ENCODE measurements at regions not wholly inside any gene's neighbourhood (a gene's known extent, or its start where the extent isn't known, plus 50 kb on each side); places are given as distances from the start of the nearest gene placed in this dataset.

- Mint-ChIP-seq H3K4me1 (peaks cover 3% of the 10 kb centered on the region), H3K27ac (no peak overlapping the region), H3K36me3 (ENCODE audit: low read depth) (no peaks in the 10 kb centered on the region), H3K4me3 (no peak overlapping the region), H3K27me3 (no peaks in the 10 kb centered on the region)
- no peaks in the 10 kb centered on the region for H3K9me3 ChIP-seq (ENCODE audit: control insufficient read depth, low read length, poor library complexity, severe bottlenecking)
- no peak for DNase-seq
- no peak for ATAC-seq
Observed at GRCh38 chr20:47406849-47407682, 50.6 kb upstream of the ZMYND8 start.

DNA sequence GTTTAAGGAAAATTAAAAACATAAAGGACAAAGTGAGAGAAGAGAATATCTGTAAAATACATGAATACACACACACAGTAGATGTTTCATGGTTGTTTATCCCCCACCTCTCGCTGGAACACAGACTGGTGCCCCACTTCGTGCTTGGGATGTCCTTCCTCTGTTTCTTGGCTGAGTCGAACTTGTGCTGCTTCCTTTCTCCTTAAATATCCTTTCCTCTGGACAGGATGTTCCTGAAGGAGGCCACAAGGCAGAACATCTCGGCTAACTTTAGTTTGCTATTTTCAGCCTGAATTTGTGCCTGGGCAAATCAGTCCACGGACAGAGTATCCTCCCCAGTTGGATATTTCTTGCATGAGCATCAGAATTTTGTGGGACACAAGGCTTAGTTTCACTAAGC is 54.7 kb upstream of the ZMYND8 start:
- H3K27ac Mint-ChIP-seq, result no peak overlapping the region
- DNase-seq, result no peak
- no peak for ATAC-seq
- no peak overlapping the region for H3K4me3 Mint-ChIP-seq
- H3K27me3 Mint-ChIP-seq, result no peaks in the 10 kb centered on the region
- H3K36me3 Mint-ChIP-seq (ENCODE audit: low read depth), result no peaks in the 10 kb centered on the region
- peaks cover 17% of the 10 kb centered on the region for H3K4me1 Mint-ChIP-seq
- H3K9me3 ChIP-seq (ENCODE audit: control insufficient read depth, low read length, poor library complexity, severe bottlenecking), result no peaks in the 10 kb centered on the region

DNA sequence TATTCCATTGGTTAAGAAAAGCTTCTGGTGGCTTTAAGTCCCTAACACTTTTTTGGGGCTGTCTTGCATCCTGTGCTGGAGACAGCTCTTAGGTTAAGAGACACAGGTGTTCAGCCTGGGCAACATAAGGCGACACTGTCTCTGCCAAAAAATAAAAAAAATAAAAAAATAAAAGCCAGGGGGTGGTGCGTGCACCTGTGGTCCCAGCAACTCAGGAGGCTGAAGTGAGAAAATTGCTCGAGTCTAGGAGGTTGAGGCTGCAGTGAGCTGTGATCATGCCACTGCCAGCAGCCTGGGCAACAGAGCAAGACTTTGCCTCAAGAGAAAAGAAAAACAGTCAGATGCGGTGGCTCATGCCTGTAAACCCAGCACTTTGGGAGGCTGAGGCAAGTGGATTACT is 55.6 kb upstream of the ZMYND8 start:
- H3K27ac Mint-ChIP-seq, result no peak overlapping the region
- H3K36me3 Mint-ChIP-seq (ENCODE audit: low read depth), result no peaks in the 10 kb centered on the region

DNA sequence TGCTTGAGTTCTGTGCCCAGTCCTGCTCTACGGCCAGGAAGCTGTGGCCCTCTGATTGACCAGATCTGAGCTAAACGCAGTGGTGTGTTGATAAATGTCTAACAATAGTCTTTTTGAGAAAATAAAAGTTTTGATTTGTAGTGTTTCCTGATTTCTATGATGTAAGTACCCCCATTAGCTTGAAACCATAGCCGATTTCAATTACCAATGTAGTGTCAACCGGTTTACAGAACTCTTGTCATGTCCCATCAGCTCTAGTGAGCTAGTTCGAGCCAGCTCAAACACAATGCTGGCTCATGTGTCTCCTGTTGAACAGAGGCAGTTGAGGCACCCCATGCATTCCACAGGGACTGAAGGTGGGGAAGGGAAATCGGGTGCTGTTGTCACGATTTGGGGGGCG is 56.7 kb upstream of the ZMYND8 start:
- Mint-ChIP-seq H3K27ac (no peak overlapping the region), H3K4me1 (peaks cover 26% of the 10 kb centered on the region), H3K4me3 (no peak overlapping the region), H3K27me3 (no peaks in the 10 kb centered on the region), H3K36me3 (ENCODE audit: low read depth) (no peaks in the 10 kb centered on the region)
- DNase-seq (no peak), ATAC-seq (no peak)
- H3K9me3 ChIP-seq (ENCODE audit: control insufficient read depth, low read length, poor library complexity, severe bottlenecking), result no peaks in the 10 kb centered on the region

More for the DNA sequence above, 55.6 kb upstream of the ZMYND8 start:
- Mint-ChIP-seq H3K4me1 (peaks cover 23% of the 10 kb centered on the region), H3K27me3 (no peaks in the 10 kb centered on the region), H3K4me3 (no peak overlapping the region)
- DNase-seq, result no peak
- peak; percentile 36 for ATAC-seq
- H3K9me3 ChIP-seq (ENCODE audit: control insufficient read depth, low read length, poor library complexity, severe bottlenecking), result no peaks in the 10 kb centered on the region

DNA sequence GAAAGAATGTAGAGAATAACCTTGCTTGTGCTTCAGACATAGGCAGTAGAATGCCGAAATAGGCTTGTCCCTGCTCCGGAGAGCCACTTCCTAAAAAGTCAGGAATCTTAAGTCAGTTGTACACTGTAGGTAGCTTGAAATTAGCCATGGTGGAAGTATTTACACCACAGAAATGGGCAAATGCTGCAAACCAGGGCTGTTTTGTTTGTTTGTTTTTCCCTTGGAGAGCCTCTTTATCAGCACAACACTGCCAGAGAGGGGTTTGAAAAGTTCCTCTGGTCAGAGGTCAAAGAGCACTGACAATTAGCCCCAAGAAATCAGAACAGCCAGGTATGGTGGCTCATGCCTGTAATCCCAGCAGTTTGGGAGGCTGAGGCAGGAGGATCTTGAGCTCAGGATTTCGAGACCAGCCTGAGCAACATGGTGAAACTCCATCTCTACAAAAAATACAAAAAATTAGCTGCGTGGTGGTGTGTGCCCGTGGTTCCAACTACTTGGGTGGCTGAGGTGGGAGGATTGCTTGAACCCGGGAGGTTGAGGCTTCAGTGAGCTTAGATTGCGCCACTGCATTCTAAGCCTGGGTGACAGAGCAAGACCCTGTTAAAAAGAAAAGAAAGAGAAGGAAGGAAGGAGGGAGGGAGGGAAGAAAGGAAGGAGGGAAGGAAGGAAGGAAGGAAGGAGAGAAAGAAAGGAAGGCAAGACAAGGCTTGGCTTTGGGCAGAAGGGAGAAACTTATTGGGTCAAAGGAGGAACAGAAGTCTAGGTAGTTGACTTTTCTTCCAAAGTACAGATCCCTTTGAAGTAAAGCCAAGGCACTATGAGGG is 61.0 kb upstream of the ZMYND8 start:
- no peak for DNase-seq
- no peak overlapping the region for H3K4me3 Mint-ChIP-seq
- H3K4me1 Mint-ChIP-seq, result peaks cover 26% of the 10 kb centered on the region
- H3K27me3 Mint-ChIP-seq, result no peaks in the 10 kb centered on the region
- no peaks in the 10 kb centered on the region for H3K9me3 ChIP-seq (ENCODE audit: control insufficient read depth, low read length, poor library complexity, severe bottlenecking)
- peak overlapping the region; percentile 80 for H3K27ac Mint-ChIP-seq
- H3K36me3 Mint-ChIP-seq (ENCODE audit: low read depth), result no peaks in the 10 kb centered on the region
- no peak for ATAC-seq

GRCh38 chr20:47418069-47418757 is 61.7 kb upstream of the ZMYND8 start:
- H3K4me1 Mint-ChIP-seq, result peaks cover 21% of the 10 kb centered on the region
- no peak for DNase-seq
- no peaks in the 10 kb centered on the region for H3K36me3 Mint-ChIP-seq (ENCODE audit: low read depth)
- no peaks in the 10 kb centered on the region for H3K9me3 ChIP-seq (ENCODE audit: control insufficient read depth, low read length, poor library complexity, severe bottlenecking)
- ATAC-seq, result no peak
- H3K27ac Mint-ChIP-seq, result no peak overlapping the region
- H3K4me3 Mint-ChIP-seq, result no peak overlapping the region
- H3K27me3 Mint-ChIP-seq, result no peaks in the 10 kb centered on the region

GRCh38 chr20:47419953-47420514 is 63.5 kb upstream of the ZMYND8 start:
- H3K27me3 Mint-ChIP-seq, result no peaks in the 10 kb centered on the region
- no peak overlapping the region for H3K27ac Mint-ChIP-seq
- H3K4me1 Mint-ChIP-seq, result peaks cover 20% of the 10 kb centered on the region
- ATAC-seq, result no peak
- no peak for DNase-seq
- H3K4me3 Mint-ChIP-seq, result no peak overlapping the region
- H3K36me3 Mint-ChIP-seq (ENCODE audit: low read depth), result no peaks in the 10 kb centered on the region
- no peaks in the 10 kb centered on the region for H3K9me3 ChIP-seq (ENCODE audit: control insufficient read depth, low read length, poor library complexity, severe bottlenecking)

DNA sequence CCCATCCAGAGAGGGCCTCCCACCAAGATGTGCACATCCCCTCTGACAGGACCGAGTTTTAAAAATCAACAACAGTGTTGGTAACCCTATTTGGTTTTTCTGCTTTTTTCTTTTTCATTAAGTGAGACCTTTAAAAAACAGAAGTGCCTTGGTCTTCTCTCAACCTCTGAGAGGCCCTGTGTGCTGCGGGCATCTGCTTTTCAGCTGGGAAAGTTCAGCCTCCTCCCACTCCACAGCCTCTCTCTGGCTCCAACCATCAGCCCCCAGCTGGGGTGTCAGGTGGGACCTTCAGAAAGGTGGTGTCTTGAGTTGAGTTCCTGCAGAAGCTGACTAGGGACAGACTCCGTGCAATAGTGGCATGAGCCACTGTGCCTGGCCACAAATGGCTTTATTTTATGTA is 64.6 kb upstream of the ZMYND8 start:
- Mint-ChIP-seq H3K27ac (no peak overlapping the region), H3K4me3 (no peak overlapping the region), H3K36me3 (ENCODE audit: low read depth) (no peaks in the 10 kb centered on the region), H3K4me1 (peaks cover 12% of the 10 kb centered on the region), H3K27me3 (no peaks in the 10 kb centered on the region)
- DNase-seq (no peak), ATAC-seq (no peak)
- H3K9me3 ChIP-seq (ENCODE audit: control insufficient read depth, low read length, poor library complexity, severe bottlenecking), result no peaks in the 10 kb centered on the region

- H3K9me3 ChIP-seq (ENCODE audit: control insufficient read depth, low read length, poor library complexity, severe bottlenecking), result no peaks in the 10 kb centered on the region
- no peaks in the 10 kb centered on the region for H3K36me3 Mint-ChIP-seq (ENCODE audit: low read depth)
- no peak for DNase-seq
- H3K4me1 Mint-ChIP-seq, result peaks cover 2% of the 10 kb centered on the region
- ATAC-seq, result no peak
- no peaks in the 10 kb centered on the region for H3K27me3 Mint-ChIP-seq
- no peak overlapping the region for H3K4me3 Mint-ChIP-seq
- H3K27ac Mint-ChIP-seq, result no peak overlapping the region
Observed at GRCh38 chr20:47423586-47423985, 67.1 kb upstream of the ZMYND8 start.

DNA sequence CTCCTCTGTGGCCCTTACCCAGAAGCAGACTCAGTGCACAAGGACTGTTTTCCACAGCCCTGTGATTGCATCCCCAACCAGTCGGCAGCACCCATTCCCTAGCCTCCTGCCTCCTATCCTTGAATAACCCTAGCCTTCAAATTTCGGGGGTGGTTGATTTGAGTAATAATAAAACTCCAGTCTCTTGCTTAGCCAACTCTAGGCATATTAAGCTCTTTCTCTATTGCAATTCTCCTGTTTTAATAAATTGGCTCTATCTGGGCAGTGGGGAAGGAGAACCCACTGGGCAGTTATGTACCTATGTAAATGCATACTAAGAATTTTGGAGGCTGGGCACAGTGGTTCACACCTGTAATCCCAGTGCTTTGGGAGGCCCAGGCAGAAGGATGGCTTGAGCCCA is 70.6 kb upstream of the ZMYND8 start:
- no peak overlapping the region for H3K27ac Mint-ChIP-seq
- ATAC-seq, result no peak
- no peak for DNase-seq
- H3K27me3 Mint-ChIP-seq, result no peaks in the 10 kb centered on the region
- H3K4me1 Mint-ChIP-seq, result no peaks in the 10 kb centered on the region
- H3K9me3 ChIP-seq (ENCODE audit: control insufficient read depth, low read length, poor library complexity, severe bottlenecking), result no peaks in the 10 kb centered on the region
- no peaks in the 10 kb centered on the region for H3K36me3 Mint-ChIP-seq (ENCODE audit: low read depth)
- H3K4me3 Mint-ChIP-seq, result no peak overlapping the region

DNA sequence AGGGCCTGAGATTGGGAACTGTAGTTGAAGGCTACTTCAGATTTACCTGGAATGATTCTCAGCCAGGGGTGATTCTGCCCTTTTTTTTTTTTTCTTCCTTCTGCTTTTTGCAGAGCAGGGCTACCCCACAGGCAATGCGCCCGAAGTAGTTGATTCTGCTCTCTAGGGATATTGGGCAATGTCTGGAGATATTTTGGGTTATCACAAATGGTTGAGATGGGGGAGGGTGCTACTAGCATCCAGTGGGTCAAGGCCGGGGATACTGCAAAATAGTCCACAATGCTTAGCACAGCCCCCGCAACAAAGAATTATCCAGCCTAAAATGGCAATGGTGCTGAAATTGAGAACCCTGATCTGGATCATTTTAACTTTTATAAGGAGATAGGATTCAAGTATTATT is 71.2 kb upstream of the ZMYND8 start:
- no peaks in the 10 kb centered on the region for H3K9me3 ChIP-seq (ENCODE audit: control insufficient read depth, low read length, poor library complexity, severe bottlenecking)
- no peak for ATAC-seq
- Mint-ChIP-seq H3K27ac (no peak overlapping the region), H3K4me1 (no peaks in the 10 kb centered on the region), H3K4me3 (no peak overlapping the region), H3K27me3 (no peaks in the 10 kb centered on the region), H3K36me3 (ENCODE audit: low read depth) (no peaks in the 10 kb centered on the region)
- DNase-seq, result no peak

DNA sequence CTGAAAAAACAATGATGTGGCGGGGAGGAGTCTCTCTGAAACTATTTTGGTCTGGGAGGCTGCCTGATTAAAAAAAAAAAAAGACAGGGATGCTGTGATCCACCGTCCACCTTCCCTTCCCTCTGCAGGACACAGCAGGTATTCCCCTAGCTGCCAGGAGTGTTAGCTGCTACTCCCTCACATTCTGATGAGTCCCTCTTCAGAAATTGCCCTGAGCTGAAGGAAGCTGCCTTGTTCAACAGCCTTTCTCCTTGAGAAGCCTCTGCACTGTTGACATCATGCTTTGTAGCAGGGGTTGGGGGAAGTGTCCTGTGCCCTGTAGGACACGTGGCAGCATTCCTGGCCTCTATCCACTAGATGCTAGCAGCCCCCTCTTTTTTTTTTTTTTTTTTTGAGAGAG is 71.7 kb upstream of the ZMYND8 start:
- Mint-ChIP-seq H3K36me3 (ENCODE audit: low read depth) (no peaks in the 10 kb centered on the region), H3K4me1 (no peaks in the 10 kb centered on the region), H3K4me3 (no peak overlapping the region), H3K27ac (no peak overlapping the region), H3K27me3 (no peaks in the 10 kb centered on the region)
- no peak for ATAC-seq
- H3K9me3 ChIP-seq (ENCODE audit: control insufficient read depth, low read length, poor library complexity, severe bottlenecking), result no peaks in the 10 kb centered on the region
- no peak for DNase-seq

DNA sequence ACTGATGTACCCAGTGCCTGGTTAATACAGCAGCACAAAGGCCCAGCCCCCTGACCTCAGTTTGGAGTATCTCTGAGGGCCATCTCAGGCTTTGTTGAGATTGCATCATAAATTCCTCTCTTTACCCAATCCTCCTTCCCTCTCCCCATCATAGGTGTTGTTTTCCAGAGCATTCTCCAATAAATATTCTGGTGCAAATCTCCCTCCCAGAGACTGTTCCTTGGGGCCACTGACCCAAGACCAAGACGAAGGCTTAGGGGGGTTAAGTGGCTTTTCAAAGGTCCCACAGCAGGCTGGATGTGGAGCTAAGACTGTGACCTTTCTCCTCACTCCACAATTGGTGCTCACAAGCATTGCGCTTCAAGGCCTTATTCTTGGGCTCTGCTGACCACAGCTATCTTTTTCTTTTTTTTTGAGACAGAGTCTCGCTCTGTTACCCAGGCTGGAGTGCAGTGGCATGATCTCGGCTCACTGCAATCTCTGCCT is 72.4 kb upstream of the ZMYND8 start:
- Mint-ChIP-seq H3K27ac (no peak overlapping the region), H3K27me3 (no peaks in the 10 kb centered on the region)
- no peak for ATAC-seq

More for the DNA sequence above, 72.4 kb upstream of the ZMYND8 start:
- Mint-ChIP-seq H3K36me3 (ENCODE audit: low read depth) (no peaks in the 10 kb centered on the region), H3K4me1 (no peaks in the 10 kb centered on the region), H3K4me3 (no peak overlapping the region)
- no peak for DNase-seq
- H3K9me3 ChIP-seq (ENCODE audit: control insufficient read depth, low read length, poor library complexity, severe bottlenecking), result no peaks in the 10 kb centered on the region
